ENCODE measurements at regions not wholly inside any gene's neighbourhood (a gene's known extent, or its start where the extent isn't known, plus 50 kb on each side); places are given as distances from the start of the nearest gene placed in this dataset.
A peak's percentile ranks its signal among the peaks of the same experiment; 100 is the strongest.

- in situ Hi-C loops (cut with MboI; ENCODE audit: low sequenced_read_pairs, unreplicated experiment): loop anchor here (25.0 kb wide), 1 partner anchor 235 kb away; no protein-coding TSS in a partner anchor
- TF ChIP-seq CTCF (IDR thresholded peaks at IDR 0.05; ENCODE audit: borderline replicate concordance, control extremely low read depth, extremely low read depth, insufficient read depth, missing control alignments): no peak
- DNase-seq (ENCODE audit: low spot score): no peak
Measured at GRCh38 chr15:85847031-85847430, 52.3 kb upstream of the KLHL25 start.

GRCh38 chr15:85849946-85850345, 55.2 kb upstream of the KLHL25 start:
- in situ Hi-C loops (cut with MboI; ENCODE audit: low sequenced_read_pairs, unreplicated experiment): loop anchor here (25.0 kb wide), 3 partner anchors 238 to 1737 kb away; no protein-coding TSS in a partner anchor
- no peak for TF ChIP-seq CTCF (IDR thresholded peaks at IDR 0.05; ENCODE audit: borderline replicate concordance, control extremely low read depth, extremely low read depth, insufficient read depth, missing control alignments)
- DNase-seq (ENCODE audit: low spot score): no peak

GRCh38 chr15:85852969-85853368, 58.2 kb upstream of the KLHL25 start:
- no peak for DNase-seq (ENCODE audit: low spot score)
- no peak for TF ChIP-seq CTCF (IDR thresholded peaks at IDR 0.05; ENCODE audit: borderline replicate concordance, control extremely low read depth, extremely low read depth, insufficient read depth, missing control alignments)
- in situ Hi-C loops (cut with MboI; ENCODE audit: low sequenced_read_pairs, unreplicated experiment): loop anchor here (25.0 kb wide), 2 partner anchors 884 to 1734 kb away; no protein-coding TSS in a partner anchor

GRCh38 chr15:85854345-85855097, 59.8 kb upstream of the KLHL25 start:
- in situ Hi-C loops (cut with MboI; ENCODE audit: low sequenced_read_pairs, unreplicated experiment): loop anchor here (25.0 kb wide), 2 partner anchors 883 to 1733 kb away; no protein-coding TSS in a partner anchor
- peak; percentile 81 for DNase-seq (ENCODE audit: low spot score)
- TF ChIP-seq CTCF (IDR thresholded peaks at IDR 0.05; ENCODE audit: borderline replicate concordance, control extremely low read depth, extremely low read depth, insufficient read depth, missing control alignments): peak; percentile 65

- in situ Hi-C loops (cut with MboI; ENCODE audit: low sequenced_read_pairs, unreplicated experiment): loop anchor here (25.0 kb wide), 2 partner anchors 879 to 1729 kb away; no protein-coding TSS in a partner anchor
- DNase-seq (ENCODE audit: low spot score): peak; percentile 83
- peak; percentile 79 for TF ChIP-seq CTCF (IDR thresholded peaks at IDR 0.05; ENCODE audit: borderline replicate concordance, control extremely low read depth, extremely low read depth, insufficient read depth, missing control alignments)
Measured at GRCh38 chr15:85858586-85859375, 64.1 kb upstream of the KLHL25 start.

- no peak for TF ChIP-seq CTCF (IDR thresholded peaks at IDR 0.05; ENCODE audit: borderline replicate concordance, control extremely low read depth, extremely low read depth, insufficient read depth, missing control alignments)
- in situ Hi-C loops (cut with MboI; ENCODE audit: low sequenced_read_pairs, unreplicated experiment): loop anchor here (25.0 kb wide), 2 partner anchors 878 to 1728 kb away; no protein-coding TSS in a partner anchor
- no peak for DNase-seq (ENCODE audit: low spot score)
Measured at GRCh38 chr15:85859671-85860070, 64.9 kb upstream of the KLHL25 start.

Measured in GM13976 (cell line).